Activated naive CD8-positive, alpha-beta T cell treated with anti-CD3 and anti-CD28 coated beads for 36 hours (primary cell): ENCODE measurements at regions not wholly inside any gene's neighbourhood (a gene's known extent, or its start where the extent isn't known, plus 50 kb on each side); places are given as distances from the start of the nearest gene placed in this dataset.
"Not testable (repeated sequence)": the region's sequence is repeated elsewhere in the genome, so short reads cannot be mapped to it uniquely, and the experiment has no call there.

Experiments
- DNase-seq: peaks from one replicate; pipeline ENCODE4 v3.0.0; 2021
- H3K27ac Mint-ChIP-seq: one replicate; pipeline ENCODE4 v1.8.0; 2022; ENCODE audit warnings: mild to moderate bottlenecking, moderate library complexity, mixed read lengths
- H3K27me3 Mint-ChIP-seq: one replicate; pipeline ENCODE4 v1.8.0; 2022; ENCODE audit warnings: mild to moderate bottlenecking, mixed read lengths
- H3K36me3 Mint-ChIP-seq: one replicate; pipeline ENCODE4 v1.8.0; 2021; ENCODE audit warnings: mild to moderate bottlenecking, mixed read lengths
- H3K4me1 Mint-ChIP-seq: one replicate; pipeline ENCODE4 v1.8.0; 2021; ENCODE audit warnings: mixed read lengths
- H3K4me3 Mint-ChIP-seq: one replicate; pipeline ENCODE4 v1.8.0; 2022; ENCODE audit warnings: mild to moderate bottlenecking, moderate library complexity, mixed read lengths
- H3K9me3 Mint-ChIP-seq: one replicate; pipeline ENCODE4 v1.8.0; 2022; ENCODE audit warnings: mixed read lengths

DNA sequence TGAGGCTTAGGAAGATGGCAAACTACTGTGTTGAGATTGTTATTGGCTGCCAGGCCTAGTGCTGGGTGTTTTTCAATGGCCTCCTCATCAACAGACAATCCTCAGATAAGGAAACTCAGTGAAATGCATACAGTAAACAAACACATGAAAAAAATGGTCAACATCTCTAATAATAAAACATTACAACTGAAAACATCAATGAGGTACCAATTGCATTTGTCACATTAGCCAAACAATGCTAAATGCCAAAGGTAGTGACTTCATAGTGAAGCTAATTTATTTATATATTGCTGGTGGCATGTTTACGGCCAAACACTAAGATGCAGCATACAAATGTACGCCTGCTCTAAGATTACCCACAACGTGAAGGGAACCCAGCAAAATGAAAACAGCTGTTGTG, 224.0 kb upstream of the UBL3 start:
- Mint-ChIP-seq H3K27me3 (no peaks in the 10 kb centered on the region), H3K4me3 (no peak overlapping the region), H3K36me3 (no peaks in the 10 kb centered on the region), H3K27ac (no peak overlapping the region), H3K4me1 (no peaks in the 10 kb centered on the region), H3K9me3 (no peaks in the 10 kb centered on the region)
- no peak for DNase-seq

- H3K4me1 Mint-ChIP-seq, result no peaks in the 10 kb centered on the region
- no peak for DNase-seq
- H3K27ac Mint-ChIP-seq, result no peak overlapping the region
- no peaks in the 10 kb centered on the region for H3K36me3 Mint-ChIP-seq
- H3K27me3 Mint-ChIP-seq, result no peaks in the 10 kb centered on the region
- no peak overlapping the region for H3K4me3 Mint-ChIP-seq
- H3K9me3 Mint-ChIP-seq, result no peaks in the 10 kb centered on the region
Observed at GRCh38 chr13:30072818-30073186, 222.4 kb upstream of the UBL3 start.

DNA sequence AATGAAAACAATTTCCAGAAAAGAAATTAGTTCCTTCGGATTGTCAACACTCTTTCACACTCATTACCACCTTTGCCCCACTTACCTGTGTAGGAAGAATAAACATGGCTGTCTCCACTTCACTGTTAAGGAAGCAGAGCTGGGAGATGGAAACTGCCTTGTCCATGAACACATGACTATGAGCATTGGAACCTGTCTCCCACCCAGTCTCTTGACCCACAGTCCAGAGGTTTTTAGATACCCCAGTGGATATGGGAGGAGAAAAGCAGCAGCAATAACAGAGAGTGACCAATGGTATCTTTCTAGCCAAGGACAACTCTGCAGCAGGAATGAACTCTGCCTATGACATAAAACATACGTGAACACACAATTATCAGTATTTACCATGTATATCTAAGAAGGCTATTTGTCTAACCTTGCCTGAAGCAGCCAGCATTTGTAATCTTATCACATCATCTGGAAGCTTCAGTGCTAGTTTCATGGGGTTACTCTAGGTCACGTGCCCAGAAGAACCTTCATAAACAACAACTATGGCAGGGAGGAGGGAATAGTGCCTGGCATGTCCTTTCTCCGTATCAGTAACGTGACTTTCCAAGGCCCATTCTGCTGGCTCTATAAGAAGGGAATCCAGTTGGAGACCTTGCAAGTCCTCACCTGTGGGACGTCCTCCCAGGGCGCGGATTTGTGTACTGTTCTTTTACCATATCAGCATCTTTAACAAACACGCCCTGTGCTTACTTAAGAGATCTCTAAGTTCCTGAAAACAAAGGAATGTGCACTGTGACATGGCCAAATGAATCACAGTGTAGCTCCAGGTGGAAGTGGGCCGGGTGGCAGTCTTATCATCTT, 221.8 kb upstream of the UBL3 start:
- DNase-seq, result no peak
- Mint-ChIP-seq H3K27ac (no peak overlapping the region), H3K9me3 (no peaks in the 10 kb centered on the region), H3K4me3 (no peak overlapping the region), H3K4me1 (no peaks in the 10 kb centered on the region), H3K36me3 (no peaks in the 10 kb centered on the region), H3K27me3 (no peaks in the 10 kb centered on the region)

GRCh38 chr13:30065181-30065580, 214.8 kb upstream of the UBL3 start:
- H3K4me1 Mint-ChIP-seq, result no peaks in the 10 kb centered on the region
- no peaks in the 10 kb centered on the region for H3K36me3 Mint-ChIP-seq
- no peaks in the 10 kb centered on the region for H3K9me3 Mint-ChIP-seq
- DNase-seq, result no peak
- no peak overlapping the region for H3K27ac Mint-ChIP-seq
- H3K4me3 Mint-ChIP-seq, result no peak overlapping the region
- peaks cover 3% of the 10 kb centered on the region for H3K27me3 Mint-ChIP-seq

DNA sequence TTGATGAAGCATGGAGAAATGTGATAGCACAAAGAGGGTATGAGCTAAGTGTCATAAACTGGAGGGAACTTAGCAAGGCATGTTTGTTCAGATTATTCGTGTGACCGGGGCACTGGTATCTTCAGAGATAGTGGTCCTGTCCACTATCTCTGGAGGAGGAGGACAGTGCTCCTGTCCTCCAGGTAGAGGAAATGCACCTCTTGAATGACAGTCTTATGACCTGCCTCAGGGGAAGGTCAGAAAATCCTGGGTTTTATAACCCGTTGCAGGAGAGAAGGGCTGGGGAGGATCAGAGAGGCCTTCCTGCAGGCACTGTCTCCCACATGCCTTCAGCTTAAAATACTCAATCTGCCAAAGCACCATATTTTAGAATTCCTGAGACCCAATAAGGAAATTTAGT, 213.5 kb upstream of the UBL3 start:
- H3K27ac Mint-ChIP-seq, result no peak overlapping the region
- H3K4me3 Mint-ChIP-seq, result no peak overlapping the region
- no peak for DNase-seq
- H3K27me3 Mint-ChIP-seq, result peaks cover 3% of the 10 kb centered on the region
- no peaks in the 10 kb centered on the region for H3K36me3 Mint-ChIP-seq
- H3K4me1 Mint-ChIP-seq, result no peaks in the 10 kb centered on the region
- peaks cover 3% of the 10 kb centered on the region for H3K9me3 Mint-ChIP-seq

DNA sequence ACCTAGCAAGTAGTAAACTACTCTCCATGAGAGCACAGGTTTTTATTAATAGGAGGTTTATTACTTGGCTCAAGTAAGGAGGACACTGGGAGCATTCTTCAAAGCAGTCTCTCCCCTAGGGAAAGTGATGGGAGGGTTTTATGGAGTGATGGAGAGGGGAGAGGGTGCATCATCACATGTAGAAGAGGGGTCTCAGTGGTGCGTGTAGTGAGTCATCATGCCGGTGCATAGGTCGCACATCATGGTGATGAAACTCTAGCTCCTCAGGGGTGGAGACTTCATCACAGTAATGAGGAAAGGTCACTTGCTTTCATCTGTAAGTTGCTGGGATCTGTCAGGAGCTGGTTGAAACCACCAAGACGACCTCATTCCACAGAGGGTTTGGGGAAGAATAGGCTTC, 210.8 kb upstream of the UBL3 start:
- Mint-ChIP-seq H3K4me1 (no peaks in the 10 kb centered on the region), H3K27me3 (peaks cover 3% of the 10 kb centered on the region), H3K36me3 (no peaks in the 10 kb centered on the region), H3K9me3 (peaks cover 6% of the 10 kb centered on the region), H3K27ac (no peak overlapping the region), H3K4me3 (no peak overlapping the region)
- DNase-seq, result no peak

DNA sequence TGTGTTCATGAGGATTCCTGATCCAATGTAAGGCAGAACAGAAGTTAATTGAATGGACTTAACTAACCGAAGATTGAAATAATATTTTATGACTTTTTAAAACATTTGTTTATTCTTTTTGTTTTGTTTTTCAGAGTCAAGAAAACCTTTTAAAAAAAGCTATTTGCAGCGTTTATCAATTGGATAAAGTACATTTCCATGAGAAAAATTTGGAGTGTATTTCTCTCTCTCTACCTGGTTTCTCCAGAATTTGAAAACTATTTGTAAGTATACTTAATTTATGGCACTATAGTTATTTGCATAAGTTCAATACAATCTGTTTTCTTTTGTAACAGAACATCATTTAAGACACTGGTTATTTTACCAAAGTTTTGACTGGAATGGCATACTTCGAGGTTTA, 208.0 kb upstream of the UBL3 start:
- H3K27ac Mint-ChIP-seq, result no peak overlapping the region
- peaks cover 3% of the 10 kb centered on the region for H3K27me3 Mint-ChIP-seq
- H3K36me3 Mint-ChIP-seq, result no peaks in the 10 kb centered on the region
- DNase-seq, result no peak
- H3K4me3 Mint-ChIP-seq, result no peak overlapping the region
- peaks cover 6% of the 10 kb centered on the region for H3K9me3 Mint-ChIP-seq
- H3K4me1 Mint-ChIP-seq, result no peaks in the 10 kb centered on the region

DNA sequence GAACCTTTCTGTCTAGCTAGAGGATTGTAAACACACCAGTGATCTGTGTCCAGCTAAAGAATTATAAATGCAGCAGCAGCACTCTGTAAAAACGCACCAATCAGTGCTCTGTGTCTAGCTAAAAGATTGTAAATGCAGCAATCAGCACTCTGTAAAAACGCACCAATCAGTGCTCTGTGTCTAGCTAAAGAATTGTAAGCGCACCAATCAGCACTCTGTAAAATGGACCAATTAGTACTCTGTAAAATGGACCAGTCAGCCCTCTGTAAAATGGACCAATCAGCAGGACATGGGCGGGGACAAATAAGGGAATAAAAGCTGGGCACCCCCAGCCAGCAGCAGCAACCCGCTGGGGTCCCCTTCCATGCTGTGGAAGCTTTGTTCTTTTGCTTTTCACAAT, 204.1 kb upstream of the UBL3 start:
- H3K36me3 Mint-ChIP-seq, H3K27ac Mint-ChIP-seq: not testable (repeated sequence)

DNA sequence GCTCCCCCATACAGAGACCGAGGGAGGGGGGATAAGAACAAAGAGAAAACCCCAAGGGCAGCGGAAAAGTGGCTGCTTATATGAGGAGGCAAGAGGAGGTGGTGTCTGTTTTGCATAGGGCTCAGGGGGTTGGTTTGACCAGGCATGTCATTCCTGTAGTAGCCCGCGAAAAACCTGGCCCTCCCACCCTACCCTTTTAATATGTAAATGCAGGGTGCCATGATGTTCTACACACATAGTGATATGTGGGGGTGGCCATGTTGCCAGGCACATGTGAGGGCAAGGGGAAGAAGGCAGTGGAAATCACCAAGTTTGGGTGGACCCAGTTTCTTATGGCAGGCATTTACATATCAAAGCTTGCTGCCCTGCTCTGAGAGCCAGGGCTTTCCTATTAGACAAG, 203.5 kb upstream of the UBL3 start:
- no peak overlapping the region for H3K27ac Mint-ChIP-seq

More for the DNA sequence above, 204.1 kb upstream of the UBL3 start:
- DNase-seq, H3K4me1 Mint-ChIP-seq, H3K9me3 Mint-ChIP-seq, H3K4me3 Mint-ChIP-seq, H3K27me3 Mint-ChIP-seq: not testable (repeated sequence)

GRCh38 chr13:30052120-30052519, 201.7 kb upstream of the UBL3 start:
- no peak for DNase-seq
- H3K36me3 Mint-ChIP-seq, result no peaks in the 10 kb centered on the region
- peak overlapping the region; percentile 3 for H3K4me3 Mint-ChIP-seq
- no peaks in the 10 kb centered on the region for H3K9me3 Mint-ChIP-seq
- H3K27ac Mint-ChIP-seq, result peak overlapping the region; percentile 54
- H3K27me3 Mint-ChIP-seq, result no peaks in the 10 kb centered on the region
- H3K4me1 Mint-ChIP-seq, result peaks cover 19% of the 10 kb centered on the region

More for the DNA sequence above, 203.5 kb upstream of the UBL3 start:
- no peak overlapping the region for H3K4me3 Mint-ChIP-seq
- DNase-seq, result no peak
- H3K4me1 Mint-ChIP-seq, result peaks cover 8% of the 10 kb centered on the region
- H3K9me3 Mint-ChIP-seq, result peaks cover 3% of the 10 kb centered on the region
- no peaks in the 10 kb centered on the region for H3K27me3 Mint-ChIP-seq
- H3K36me3 Mint-ChIP-seq, result no peaks in the 10 kb centered on the region

GRCh38 chr13:30051531-30052060, 201.2 kb upstream of the UBL3 start:
- H3K4me1 Mint-ChIP-seq, result peaks cover 22% of the 10 kb centered on the region
- H3K4me3 Mint-ChIP-seq, result no peak overlapping the region
- H3K27me3 Mint-ChIP-seq, result no peaks in the 10 kb centered on the region
- H3K36me3 Mint-ChIP-seq, result no peaks in the 10 kb centered on the region
- H3K9me3 Mint-ChIP-seq, result no peaks in the 10 kb centered on the region
- DNase-seq, result no peak
- H3K27ac Mint-ChIP-seq, result no peak overlapping the region

DNA sequence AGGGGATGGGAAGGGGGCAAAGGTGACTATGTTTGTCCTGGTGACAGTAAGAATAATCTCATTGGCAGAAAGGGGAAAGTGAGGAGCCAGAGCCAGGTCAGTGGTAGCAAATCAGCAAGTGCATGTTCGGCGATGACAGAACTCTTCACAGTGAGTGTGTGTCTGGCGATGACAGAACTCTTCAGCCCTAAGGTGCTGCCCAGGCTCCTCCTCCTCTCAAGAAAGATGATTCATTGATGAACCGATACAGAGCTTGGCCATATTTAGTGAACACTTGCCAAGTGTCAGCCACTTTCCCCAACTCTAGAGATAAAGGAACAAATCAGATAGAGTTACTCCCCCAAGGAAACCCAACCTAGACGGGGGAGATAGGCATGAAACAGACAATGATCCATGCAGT, 199.3 kb upstream of the UBL3 start:
- Mint-ChIP-seq H3K9me3 (no peaks in the 10 kb centered on the region), H3K4me3 (no peak overlapping the region), H3K4me1 (peaks cover 25% of the 10 kb centered on the region), H3K27me3 (no peaks in the 10 kb centered on the region), H3K27ac (no peak overlapping the region), H3K36me3 (no peaks in the 10 kb centered on the region)
- no peak for DNase-seq

DNA sequence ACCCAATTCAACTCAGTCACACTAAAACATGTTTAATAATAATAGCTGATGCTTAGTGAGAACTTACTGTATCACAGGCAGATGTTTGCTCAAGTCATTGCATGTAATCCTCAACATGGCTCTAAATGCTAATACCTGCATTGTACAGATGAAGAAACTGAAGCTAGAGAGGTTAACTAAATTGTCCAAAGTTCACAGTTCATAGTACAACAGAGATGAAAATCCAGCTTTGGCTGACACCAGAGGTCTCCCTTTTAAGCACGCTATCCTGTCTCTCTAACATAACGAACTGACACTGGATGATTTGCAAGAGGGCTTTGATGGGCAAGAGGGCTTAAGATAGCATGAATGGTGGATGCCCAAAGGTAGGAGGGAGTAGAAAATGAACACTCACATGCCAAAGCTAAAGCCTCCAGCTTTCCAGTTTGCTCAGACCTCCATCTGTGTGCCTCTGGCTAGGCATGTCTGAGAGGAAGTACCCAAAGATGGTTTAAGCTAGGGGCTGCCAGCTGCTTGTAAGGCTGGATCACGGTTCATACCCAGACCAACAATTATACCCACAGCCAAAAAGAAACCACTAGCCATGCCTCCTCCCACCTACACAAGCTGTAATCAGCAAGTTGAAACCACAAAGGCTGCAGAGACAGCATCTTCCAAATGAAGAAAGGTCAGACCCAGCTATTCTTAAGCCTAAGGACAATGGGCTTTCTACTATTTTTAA, 196.9 kb upstream of the UBL3 start:
- Mint-ChIP-seq H3K9me3 (no peaks in the 10 kb centered on the region), H3K36me3 (no peaks in the 10 kb centered on the region), H3K27me3 (no peaks in the 10 kb centered on the region), H3K27ac (no peak overlapping the region), H3K4me3 (no peak overlapping the region), H3K4me1 (peaks cover 22% of the 10 kb centered on the region)
- no peak for DNase-seq

DNA sequence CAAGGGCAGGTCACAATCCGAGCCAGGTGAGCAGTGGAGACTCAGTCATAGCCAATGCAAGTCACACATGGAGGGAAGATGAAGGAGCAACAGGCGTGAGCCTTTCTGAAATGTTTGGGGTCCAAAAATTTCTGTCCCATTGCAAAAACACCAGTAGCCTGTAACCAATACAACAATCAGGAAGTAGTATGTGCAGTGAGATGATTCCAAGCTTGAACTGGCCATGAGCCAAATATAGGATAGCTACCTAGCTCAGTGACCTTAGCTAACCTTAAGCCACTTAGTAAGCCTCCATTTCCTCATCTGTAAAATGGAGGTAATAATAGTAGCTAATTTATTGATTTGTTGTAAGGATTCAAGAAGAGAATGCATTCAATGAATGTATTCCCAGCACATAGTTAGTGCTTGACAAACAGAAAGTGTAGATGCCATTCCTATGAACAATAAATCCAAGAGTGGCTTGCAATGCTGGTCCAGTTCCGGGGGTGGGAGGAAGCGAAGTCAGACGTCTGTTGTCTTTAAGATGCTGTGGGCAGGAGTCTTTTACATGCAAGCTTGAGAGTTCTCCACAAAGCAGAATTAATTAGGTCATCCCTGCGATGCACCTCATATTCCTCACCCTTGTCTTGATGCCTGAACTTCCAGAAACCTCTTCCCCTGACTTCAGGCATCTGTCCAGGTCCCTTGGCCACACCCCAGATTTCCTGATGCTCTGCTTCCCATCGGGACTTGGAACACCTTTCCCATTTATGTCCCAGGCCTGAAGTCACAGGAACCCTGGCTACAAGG, 195.7 kb upstream of the UBL3 start:
- H3K9me3 Mint-ChIP-seq, result no peaks in the 10 kb centered on the region
- H3K4me3 Mint-ChIP-seq, result no peak overlapping the region
- H3K36me3 Mint-ChIP-seq, result no peaks in the 10 kb centered on the region
- H3K27me3 Mint-ChIP-seq, result no peaks in the 10 kb centered on the region
- no peak overlapping the region for H3K27ac Mint-ChIP-seq
- DNase-seq, result no peak
- peaks cover 16% of the 10 kb centered on the region for H3K4me1 Mint-ChIP-seq

GRCh38 chr13:30044932-30045331, 194.5 kb upstream of the UBL3 start:
- Mint-ChIP-seq H3K36me3 (no peaks in the 10 kb centered on the region), H3K4me1 (peaks cover 16% of the 10 kb centered on the region), H3K27ac (no peak overlapping the region), H3K9me3 (no peaks in the 10 kb centered on the region), H3K27me3 (no peaks in the 10 kb centered on the region), H3K4me3 (no peak overlapping the region)
- DNase-seq, result no peak
